Cardiac muscle cell (in vitro differentiated cells and primary cell): ENCODE measurements at regions not wholly inside any gene's neighbourhood (a gene's known extent, or its start where the extent isn't known, plus 50 kb on each side); places are given as distances from the start of the nearest gene placed in this dataset.

Source experiments
- DNase-seq, 2 donors: peaks; one replicate each; pipeline versions ENCODE4 v3.0.0 to v3.0.0-alpha.2; 2010 to 2017; ENCODE audit warnings: low read depth in 1 of 2, low spot score in 1 of 2
- H3K27ac ChIP-seq: fragments of 200-600 bp; sonication (generic); 2 replicates; pipeline ENCODE4 v1.5.1; 2016
- H3K27me3 ChIP-seq: fragments of 200-600 bp; sonication (generic); 2 replicates; pipeline ENCODE4 v1.6.0; 2016; ENCODE audit warnings: control low read depth
- H3K36me3 ChIP-seq: fragments of 200-600 bp; sonication (generic); 2 replicates; pipeline ENCODE4 v1.5.1; 2016; ENCODE audit warnings: control low read depth
- H3K4me1 ChIP-seq: fragments of 200-600 bp; sonication (generic); 2 replicates; pipeline ENCODE4 v1.8.1; 2017; ENCODE audit warnings: low read depth, mild to moderate bottlenecking, mixed run types
- H3K4me3 ChIP-seq: fragments of 200-600 bp; sonication (generic); 2 replicates; pipeline ENCODE4 v1.5.1; 2016; ENCODE audit warnings: mild to moderate bottlenecking
- H3K9me3 ChIP-seq: fragments of 200-600 bp; sonication (generic); 2 replicates; pipeline ENCODE4 v1.5.1; 2017; ENCODE audit warnings: low read depth, mild to moderate bottlenecking, control low read depth
- CTCF ChIP-seq: IDR thresholded peaks from 2 replicates; pipeline ENCODE4 v1.5.1; 2012; ENCODE audit warnings: low read depth, mild to moderate bottlenecking, low read length

GRCh38 chr6:19205076-19205475, 632.1 kb upstream of the ID4 start:
- no peak overlapping the region for H3K4me3 ChIP-seq
- DNase-seq = no peak
- H3K27ac ChIP-seq = no peak overlapping the region
- H3K27me3 ChIP-seq = no peaks in the 10 kb centered on the region
- TF ChIP-seq CTCF = no peak
- no peaks in the 10 kb centered on the region for H3K4me1 ChIP-seq
- no peaks in the 10 kb centered on the region for H3K36me3 ChIP-seq
- H3K9me3 ChIP-seq = no peaks in the 10 kb centered on the region

- Histone ChIP-seq H3K36me3 (no peaks in the 10 kb centered on the region), H3K27me3 (no peaks in the 10 kb centered on the region), H3K9me3 (no peaks in the 10 kb centered on the region), H3K27ac (no peak overlapping the region), H3K4me1 (no peaks in the 10 kb centered on the region), H3K4me3 (no peak overlapping the region)
- TF ChIP-seq CTCF = no peak
- DNase-seq = no peak
Observed at GRCh38 chr6:19209202-19209601, 628.0 kb upstream of the ID4 start.

- peak; percentile 1 to 56 for DNase-seq
- no peak overlapping the region for H3K27ac ChIP-seq
- no peaks in the 10 kb centered on the region for H3K27me3 ChIP-seq
- no peaks in the 10 kb centered on the region for H3K4me1 ChIP-seq
- H3K36me3 ChIP-seq = no peaks in the 10 kb centered on the region
- H3K9me3 ChIP-seq = no peaks in the 10 kb centered on the region
- TF ChIP-seq CTCF = peak; percentile 15
- H3K4me3 ChIP-seq = no peak overlapping the region
Observed at GRCh38 chr6:19210849-19211590, 626.1 kb upstream of the ID4 start.

- Histone ChIP-seq H3K4me1 (no peaks in the 10 kb centered on the region), H3K4me3 (no peak overlapping the region), H3K9me3 (no peaks in the 10 kb centered on the region), H3K27me3 (no peaks in the 10 kb centered on the region), H3K27ac (no peak overlapping the region), H3K36me3 (no peaks in the 10 kb centered on the region)
- no peak for DNase-seq
- no peak for TF ChIP-seq CTCF
Observed at GRCh38 chr6:19214231-19214630, 622.9 kb upstream of the ID4 start.

GRCh38 chr6:19219931-19220330, 617.2 kb upstream of the ID4 start:
- no peak for DNase-seq
- Histone ChIP-seq H3K9me3 (no peaks in the 10 kb centered on the region), H3K27ac (no peak overlapping the region), H3K36me3 (no peaks in the 10 kb centered on the region), H3K27me3 (no peaks in the 10 kb centered on the region), H3K4me3 (no peak overlapping the region), H3K4me1 (no peaks in the 10 kb centered on the region)
- no peak for TF ChIP-seq CTCF
